ENCODE measurements at regions not wholly inside any gene's neighbourhood (a gene's known extent, or its start where the extent isn't known, plus 50 kb on each side); places are given as distances from the start of the nearest gene placed in this dataset.

- Mint-ChIP-seq H3K9me3 (peaks cover 11% of the 10 kb centered on the region), H3K36me3 (ENCODE audit: low read depth) (peaks cover 13% of the 10 kb centered on the region), H3K27me3 (ENCODE audit: low read depth) (no peaks in the 10 kb centered on the region), H3K27ac (no peak overlapping the region), H3K4me3 (no peak overlapping the region), H3K4me1 (ENCODE audit: low read depth) (no peaks in the 10 kb centered on the region)
- intact Hi-C loops (cut with micrococcal nuclease), result no loop called here
- no peak for DNase-seq
- CTCF ChIA-PET, result no interaction called here
Measured at GRCh38 chr22:49561976-49562375, 265.7 kb downstream of the BRD1 start.

- Mint-ChIP-seq H3K9me3 (peaks cover 11% of the 10 kb centered on the region), H3K36me3 (ENCODE audit: low read depth) (peaks cover 17% of the 10 kb centered on the region), H3K4me1 (ENCODE audit: low read depth) (no peaks in the 10 kb centered on the region), H3K4me3 (no peak overlapping the region), H3K27me3 (ENCODE audit: low read depth) (no peaks in the 10 kb centered on the region), H3K27ac (no peak overlapping the region)
- CTCF ChIA-PET, result no interaction called here
- intact Hi-C loops (cut with micrococcal nuclease), result no loop called here
- no peak for DNase-seq
Measured at GRCh38 chr22:49561338-49561737, 266.3 kb downstream of the BRD1 start.

DNA sequence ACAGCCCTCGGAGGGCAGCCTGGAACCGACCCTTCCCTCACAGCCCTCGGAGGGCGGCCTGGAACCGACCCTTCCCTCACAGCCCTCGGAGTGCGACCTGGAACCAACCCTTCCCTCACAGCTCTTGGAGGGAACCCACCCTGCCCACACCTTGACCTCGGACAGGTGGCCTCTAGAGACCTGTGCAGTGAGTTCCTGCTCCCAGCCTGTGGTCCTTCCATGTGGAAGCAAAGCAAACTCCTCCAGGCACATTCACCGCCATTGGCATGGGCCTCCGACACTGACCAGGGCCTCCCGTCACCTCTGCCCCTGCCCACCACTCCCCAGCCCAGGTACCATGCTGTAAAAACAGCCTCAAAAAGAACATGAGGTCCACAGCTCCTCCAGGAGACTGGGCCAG is 272.1 kb downstream of the BRD1 start:
- H3K27ac Mint-ChIP-seq, result no peak overlapping the region
- no peaks in the 10 kb centered on the region for H3K4me1 Mint-ChIP-seq (ENCODE audit: low read depth)
- peaks cover 24% of the 10 kb centered on the region for H3K36me3 Mint-ChIP-seq (ENCODE audit: low read depth)
- CTCF ChIA-PET, result no interaction called here
- no peaks in the 10 kb centered on the region for H3K27me3 Mint-ChIP-seq (ENCODE audit: low read depth)
- peaks cover 15% of the 10 kb centered on the region for H3K9me3 Mint-ChIP-seq
- no peak for DNase-seq
- no peak overlapping the region for H3K4me3 Mint-ChIP-seq
- intact Hi-C loops (cut with micrococcal nuclease), result no loop called here

GRCh38 chr22:49554741-49555140 is 272.9 kb downstream of the BRD1 start:
- Mint-ChIP-seq H3K27me3 (ENCODE audit: low read depth) (no peaks in the 10 kb centered on the region), H3K4me1 (ENCODE audit: low read depth) (no peaks in the 10 kb centered on the region)

GRCh38 chr22:49554296-49554625 is 273.4 kb downstream of the BRD1 start:
- Mint-ChIP-seq H3K27ac (no peak overlapping the region), H3K4me3 (no peak overlapping the region), H3K36me3 (ENCODE audit: low read depth) (peaks cover 25% of the 10 kb centered on the region), H3K27me3 (ENCODE audit: low read depth) (no peaks in the 10 kb centered on the region), H3K9me3 (peaks cover 18% of the 10 kb centered on the region), H3K4me1 (ENCODE audit: low read depth) (no peaks in the 10 kb centered on the region)
- CTCF ChIA-PET, result no interaction called here
- intact Hi-C loops (cut with micrococcal nuclease), result no loop called here
- no peak for DNase-seq

More at GRCh38 chr22:49554741-49555140, 272.9 kb downstream of the BRD1 start:
- intact Hi-C loops (cut with micrococcal nuclease), result no loop called here
- DNase-seq, result no peak
- Mint-ChIP-seq H3K36me3 (ENCODE audit: low read depth) (peaks cover 25% of the 10 kb centered on the region), H3K27ac (no peak overlapping the region), H3K4me3 (no peak overlapping the region), H3K9me3 (peaks cover 18% of the 10 kb centered on the region)
- CTCF ChIA-PET, result no interaction called here

DNA sequence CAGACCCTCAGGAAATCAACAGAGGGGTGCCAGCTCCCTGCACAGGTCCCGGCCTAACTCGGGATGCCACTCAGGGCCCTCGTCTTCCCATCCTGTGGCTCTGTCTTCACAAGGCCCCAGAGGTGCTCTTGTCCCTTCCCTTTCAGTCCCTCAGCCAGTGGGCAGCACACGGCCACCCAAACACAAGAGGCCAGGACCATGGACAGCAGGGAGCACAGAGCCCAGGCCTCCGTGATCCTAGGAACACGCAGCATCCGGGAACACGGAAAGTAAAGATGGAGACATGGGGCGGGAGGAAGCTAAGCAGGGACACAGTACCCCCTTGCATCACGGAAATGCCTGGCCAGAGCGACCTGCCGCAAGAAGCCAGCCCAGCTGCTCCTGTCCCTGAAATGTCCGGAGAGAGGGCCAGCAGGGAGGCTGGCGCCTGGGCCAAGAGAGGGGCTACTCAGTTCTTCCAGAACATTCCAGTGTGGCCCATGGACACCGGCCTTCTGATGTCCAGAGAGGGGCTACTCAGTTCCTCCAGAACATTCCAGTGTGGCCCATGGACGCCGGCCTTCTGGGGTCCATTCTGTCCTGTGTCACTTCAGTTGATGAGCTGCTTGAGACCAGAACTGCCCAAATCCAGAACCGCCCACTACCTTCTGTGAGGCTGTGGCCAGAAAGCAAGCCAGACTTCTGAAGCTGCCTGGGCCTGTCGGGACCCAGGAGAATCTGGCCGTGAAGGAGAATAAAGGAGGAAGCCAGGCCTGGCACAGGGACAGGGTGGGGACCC is 274.0 kb downstream of the BRD1 start:
- H3K4me1 Mint-ChIP-seq (ENCODE audit: low read depth), result no peaks in the 10 kb centered on the region
- H3K36me3 Mint-ChIP-seq (ENCODE audit: low read depth), result peaks cover 26% of the 10 kb centered on the region
- H3K27ac Mint-ChIP-seq, result no peak overlapping the region
- no peak overlapping the region for H3K4me3 Mint-ChIP-seq
- no peaks in the 10 kb centered on the region for H3K27me3 Mint-ChIP-seq (ENCODE audit: low read depth)
- H3K9me3 Mint-ChIP-seq, result peaks cover 16% of the 10 kb centered on the region
- CTCF ChIA-PET, result no interaction called here
- DNase-seq, result no peak
- intact Hi-C loops (cut with micrococcal nuclease), result no loop called here

GRCh38 chr22:49553076-49553475 is 274.6 kb downstream of the BRD1 start:
- Mint-ChIP-seq H3K9me3 (peaks cover 10% of the 10 kb centered on the region), H3K4me3 (no peak overlapping the region), H3K4me1 (ENCODE audit: low read depth) (no peaks in the 10 kb centered on the region), H3K36me3 (ENCODE audit: low read depth) (peaks cover 23% of the 10 kb centered on the region), H3K27ac (no peak overlapping the region), H3K27me3 (ENCODE audit: low read depth) (no peaks in the 10 kb centered on the region)
- DNase-seq, result no peak
- intact Hi-C loops (cut with micrococcal nuclease), result no loop called here
- CTCF ChIA-PET, result no interaction called here

GRCh38 chr22:49551897-49552614 is 275.6 kb downstream of the BRD1 start:
- DNase-seq, result no peak
- CTCF ChIA-PET, result no interaction called here
- Mint-ChIP-seq H3K36me3 (ENCODE audit: low read depth) (peaks cover 23% of the 10 kb centered on the region), H3K4me3 (no peak overlapping the region), H3K9me3 (peaks cover 10% of the 10 kb centered on the region), H3K27me3 (ENCODE audit: low read depth) (no peaks in the 10 kb centered on the region), H3K27ac (no peak overlapping the region), H3K4me1 (ENCODE audit: low read depth) (no peaks in the 10 kb centered on the region)
- intact Hi-C loops (cut with micrococcal nuclease), result no loop called here

DNA sequence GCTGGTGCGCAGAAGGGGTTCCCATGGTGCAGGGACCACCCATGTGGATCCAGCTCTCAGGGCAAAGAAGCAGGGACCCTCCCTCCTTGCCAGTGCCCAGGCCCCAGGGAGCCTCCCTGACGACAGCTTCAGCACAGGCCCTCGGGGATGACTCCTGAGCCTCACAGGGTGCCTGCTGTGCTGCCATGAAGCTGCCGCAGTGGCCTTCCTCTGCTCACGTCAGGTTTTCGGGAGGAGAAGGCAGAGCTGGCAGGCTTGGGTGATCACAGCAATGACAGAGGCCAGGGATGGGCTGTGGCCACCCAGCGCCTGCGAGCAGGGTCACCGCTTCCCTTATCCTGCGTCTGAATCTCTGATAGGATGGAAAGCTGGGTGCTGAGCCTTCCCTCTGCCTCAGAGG is 276.2 kb downstream of the BRD1 start:
- H3K27me3 Mint-ChIP-seq (ENCODE audit: low read depth), result no peaks in the 10 kb centered on the region
- intact Hi-C loops (cut with micrococcal nuclease), result no loop called here
- no peaks in the 10 kb centered on the region for H3K4me1 Mint-ChIP-seq (ENCODE audit: low read depth)

DNA sequence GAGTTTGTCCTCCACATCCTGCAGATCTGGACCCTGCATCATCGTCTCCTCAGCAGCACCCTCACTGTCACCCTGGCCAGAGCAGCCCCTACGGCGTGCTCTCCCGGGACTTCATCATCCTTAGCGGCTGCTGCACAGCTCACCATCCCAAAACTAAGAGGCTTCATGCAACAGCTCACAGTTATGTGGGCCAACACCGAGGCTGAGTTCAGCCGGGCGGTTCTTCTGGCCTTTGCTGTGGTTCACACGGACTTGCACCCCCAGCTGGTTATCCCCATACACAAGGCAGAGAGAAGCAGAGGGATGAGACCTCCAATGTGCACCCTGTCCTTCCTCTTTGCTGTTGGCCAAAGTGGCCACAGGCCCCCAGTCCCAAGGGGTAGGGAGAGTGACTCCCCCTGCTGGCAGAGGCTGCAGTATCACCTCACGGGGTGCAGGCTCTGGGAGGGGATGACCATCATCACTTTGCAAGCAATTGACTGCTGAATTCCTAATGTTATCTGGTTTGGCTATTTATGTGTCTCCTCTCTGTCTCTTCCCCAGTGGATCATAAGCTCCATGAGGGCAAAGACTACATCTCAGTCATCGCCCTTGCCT is 276.8 kb downstream of the BRD1 start:
- H3K27ac Mint-ChIP-seq, result no peak overlapping the region
- DNase-seq, result no peak
- intact Hi-C loops (cut with micrococcal nuclease), result no loop called here
- H3K4me1 Mint-ChIP-seq (ENCODE audit: low read depth), result no peaks in the 10 kb centered on the region
- peaks cover 19% of the 10 kb centered on the region for H3K36me3 Mint-ChIP-seq (ENCODE audit: low read depth)
- H3K9me3 Mint-ChIP-seq, result peaks cover 10% of the 10 kb centered on the region
- CTCF ChIA-PET, result no interaction called here
- H3K27me3 Mint-ChIP-seq (ENCODE audit: low read depth), result no peaks in the 10 kb centered on the region
- H3K4me3 Mint-ChIP-seq, result no peak overlapping the region

More for the DNA sequence above, 276.2 kb downstream of the BRD1 start:
- Mint-ChIP-seq H3K4me3 (no peak overlapping the region), H3K9me3 (peaks cover 10% of the 10 kb centered on the region), H3K36me3 (ENCODE audit: low read depth) (peaks cover 20% of the 10 kb centered on the region), H3K27ac (no peak overlapping the region)
- DNase-seq, result no peak
- CTCF ChIA-PET, result no interaction called here

DNA sequence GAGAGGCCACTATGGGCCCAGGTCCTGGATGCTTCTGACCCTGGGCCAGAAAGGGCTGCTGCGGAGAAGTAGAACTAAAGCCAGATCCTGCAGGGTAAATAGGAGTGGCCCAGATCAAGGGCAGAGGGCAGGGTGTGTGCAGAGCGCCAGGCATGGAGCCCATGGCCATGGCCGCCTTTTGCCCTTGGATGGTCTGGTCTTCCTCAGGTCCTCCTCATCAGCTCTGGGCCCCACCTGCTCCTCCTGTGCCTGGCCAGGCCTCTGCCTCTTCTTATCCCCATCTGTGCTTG is 277.6 kb downstream of the BRD1 start:
- Mint-ChIP-seq H3K4me3 (no peak overlapping the region), H3K27me3 (ENCODE audit: low read depth) (no peaks in the 10 kb centered on the region), H3K27ac (no peak overlapping the region), H3K36me3 (ENCODE audit: low read depth) (peaks cover 18% of the 10 kb centered on the region), H3K9me3 (peaks cover 10% of the 10 kb centered on the region), H3K4me1 (ENCODE audit: low read depth) (no peaks in the 10 kb centered on the region)
- DNase-seq, result no peak
- CTCF ChIA-PET, result no interaction called here
- intact Hi-C loops (cut with micrococcal nuclease), result no loop called here

- Mint-ChIP-seq H3K4me3 (no peak overlapping the region), H3K27me3 (ENCODE audit: low read depth) (no peaks in the 10 kb centered on the region), H3K4me1 (ENCODE audit: low read depth) (no peaks in the 10 kb centered on the region), H3K36me3 (ENCODE audit: low read depth) (peaks cover 18% of the 10 kb centered on the region), H3K27ac (no peak overlapping the region), H3K9me3 (peaks cover 10% of the 10 kb centered on the region)
- CTCF ChIA-PET, result no interaction called here
- intact Hi-C loops (cut with micrococcal nuclease), result no loop called here
- DNase-seq, result no peak
Measured at GRCh38 chr22:49549256-49550140, 278.2 kb downstream of the BRD1 start.

Measured in activated naive CD4-positive, alpha-beta T cell treated with anti-CD3 and anti-CD28 coated beads for 36 hours (primary cell).